H1 (cell line): ENCODE measurements at regions not wholly inside any gene's neighbourhood (a gene's known extent, or its start where the extent isn't known, plus 50 kb on each side); places are given as distances from the start of the nearest gene placed in this dataset.

ENCODE experiments used
- EZH2 ChIP-seq: fragments of 200-600 bp; sonication (generic); IDR thresholded peaks from 2 replicates; pipeline ENCODE4 v1.7.1; 2012; ENCODE audit warnings: low read depth, mild to moderate bottlenecking, moderate library complexity, low read length, inconsistent platforms; ENCODE audit not compliant: severe bottlenecking
- HDAC6 ChIP-seq: IDR thresholded peaks from one replicate; pipeline ENCODE4 v1.7.1; 2012; ENCODE audit warnings: low read depth, mild to moderate bottlenecking, inconsistent platforms, low read length, moderate library complexity
- KDM1A ChIP-seq: fragments of 200-600, 300-600 bp; sonication (generic); IDR thresholded peaks from 2 replicates; pipeline ENCODE4 v1.7.1; 2016; ENCODE audit warnings: mild to moderate bottlenecking, low read length, borderline replicate concordance
- KDM5A ChIP-seq: fragments of 200-600 bp; IDR thresholded peaks from 2 replicates; pipeline ENCODE4 v1.7.1; 2012; ENCODE audit warnings: mild to moderate bottlenecking, low read length, inconsistent platforms, mixed read lengths
- MAFK ChIP-seq: IDR thresholded peaks from 2 replicates; pipeline ENCODE4 v1.6.1; 2012; ENCODE audit warnings: low read depth, mild to moderate bottlenecking, improper control_type of control experiment, low read length
- POLR2A ChIP-seq, 2 experiments: IDR thresholded peaks; 1 replicate in 1 of 2; 2 replicates in 1 of 2; pipeline ENCODE4 v1.6.1; 2011; ENCODE audit warnings: low read depth in 2 of 2, low read length in 2 of 2, mild to moderate bottlenecking in 2 of 2; ENCODE audit errors: control extremely low read depth in 1 of 2
- SP1 ChIP-seq: IDR thresholded peaks from 2 replicates; pipeline ENCODE4 v1.6.1; 2011; ENCODE audit warnings: low read depth, low read length
- YY1 ChIP-seq: IDR thresholded peaks from 2 replicates; pipeline ENCODE4 v1.6.1; 2011; ENCODE audit warnings: low read depth, mild to moderate bottlenecking, low read length
- ZNF274 ChIP-seq: IDR thresholded peaks from 2 replicates; pipeline ENCODE4 v1.7.0; 2012; ENCODE audit warnings: low read length, borderline replicate concordance; ENCODE audit errors: extremely low read depth
- TF ChIP-seq, protein P1 (sequence below), 3 experiments: IDR thresholded peaks; 1 replicate in 2 of 3; 2 replicates in 1 of 3; pipeline versions ENCODE4 v1.5.1 to v1.6.1; 2011; ENCODE audit warnings: low read length in 3 of 3, mild to moderate bottlenecking in 3 of 3, inconsistent platforms in 2 of 3, low read depth in 1 of 3, moderate library complexity in 1 of 3; ENCODE audit not compliant: insufficient read depth in 1 of 3; ENCODE audit errors: control extremely low read depth in 1 of 3

DNA sequence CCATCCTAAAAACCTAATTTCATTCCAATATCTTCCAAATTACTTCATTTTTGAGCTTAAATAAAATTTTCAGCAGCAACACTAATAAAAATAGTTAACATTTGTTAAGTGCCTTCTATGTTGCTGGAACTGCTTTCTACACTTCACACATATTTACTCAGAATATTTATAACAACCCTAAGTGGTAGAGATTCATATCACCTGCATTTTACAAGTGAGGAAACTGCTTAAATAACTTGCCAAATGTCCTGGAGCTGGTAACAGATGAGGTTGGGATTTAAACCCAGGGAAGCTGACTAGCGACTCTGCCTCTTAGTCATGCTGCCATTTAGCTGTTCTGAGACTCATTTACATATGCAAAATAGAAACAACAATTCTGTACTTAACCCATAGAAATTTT is 86.1 kb upstream of the PBX1 start:
- TF ChIP-seq, protein P1, sequence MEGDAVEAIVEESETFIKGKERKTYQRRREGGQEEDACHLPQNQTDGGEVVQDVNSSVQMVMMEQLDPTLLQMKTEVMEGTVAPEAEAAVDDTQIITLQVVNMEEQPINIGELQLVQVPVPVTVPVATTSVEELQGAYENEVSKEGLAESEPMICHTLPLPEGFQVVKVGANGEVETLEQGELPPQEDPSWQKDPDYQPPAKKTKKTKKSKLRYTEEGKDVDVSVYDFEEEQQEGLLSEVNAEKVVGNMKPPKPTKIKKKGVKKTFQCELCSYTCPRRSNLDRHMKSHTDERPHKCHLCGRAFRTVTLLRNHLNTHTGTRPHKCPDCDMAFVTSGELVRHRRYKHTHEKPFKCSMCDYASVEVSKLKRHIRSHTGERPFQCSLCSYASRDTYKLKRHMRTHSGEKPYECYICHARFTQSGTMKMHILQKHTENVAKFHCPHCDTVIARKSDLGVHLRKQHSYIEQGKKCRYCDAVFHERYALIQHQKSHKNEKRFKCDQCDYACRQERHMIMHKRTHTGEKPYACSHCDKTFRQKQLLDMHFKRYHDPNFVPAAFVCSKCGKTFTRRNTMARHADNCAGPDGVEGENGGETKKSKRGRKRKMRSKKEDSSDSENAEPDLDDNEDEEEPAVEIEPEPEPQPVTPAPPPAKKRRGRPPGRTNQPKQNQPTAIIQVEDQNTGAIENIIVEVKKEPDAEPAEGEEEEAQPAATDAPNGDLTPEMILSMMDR (IDR thresholded peaks at IDR 0.05; ENCODE audit: control extremely low read depth in 1 of 3, insufficient read depth in 1 of 3, low read depth in 1 of 3, low read length in 3 of 3): no peak
- no peak for TF ChIP-seq EZH2
- TF ChIP-seq POLR2A (IDR thresholded peaks at IDR 0.05; ENCODE audit: control extremely low read depth in 1 of 2, low read depth in 2 of 2, low read length in 2 of 2): no peak
- no peak for TF ChIP-seq KDM5A
- TF ChIP-seq ZNF274: no peak
- TF ChIP-seq HDAC6: no peak
- no peak for TF ChIP-seq YY1
- no peak for TF ChIP-seq KDM1A
- TF ChIP-seq MAFK: no peak
- TF ChIP-seq SP1: no peak
